Right lobe of liver (tissue), 6 donors: ENCODE measurements at regions not wholly inside any gene's neighbourhood (a gene's known extent, or its start where the extent isn't known, plus 50 kb on each side); places are given as distances from the start of the nearest gene placed in this dataset.

ENCODE experiments used
- ATAC-seq, 4 donors: fragments of 200-7000 bp; cut with Tn5 transposase; one replicate each; pipeline ENCODE4 v1.9.1; 2020; ENCODE audit warnings: mild to moderate bottlenecking in 4 of 4, moderate library complexity in 4 of 4
- DNase-seq, 3 donors: peaks; one replicate each; pipeline ENCODE4 v3.0.0-alpha.2; 2020
- H3K27ac ChIP-seq, 3 donors: fragments of 200-600 bp; one replicate each; pipeline ENCODE4 v1.8.0; 2022
- H3K27me3 ChIP-seq, 2 donors: fragments of 200-600 bp; one replicate each; pipeline ENCODE4 v1.8.0; 2022
- H3K36me3 ChIP-seq, 4 donors: fragments of 200-600 bp; sonication (generic) in 1 of 4; one replicate each; pipeline versions ENCODE4 v1.5.1 to v1.8.0; 2017 to 2022; ENCODE audit warnings: control low read depth in 1 of 4
- H3K4me1 ChIP-seq, 4 donors: fragments of 200-600 bp; sonication (generic) in 1 of 4; one replicate each; pipeline versions ENCODE4 v1.5.1 to v1.8.0; 2017 to 2022; ENCODE audit warnings: control low read depth in 1 of 4
- H3K4me3 ChIP-seq, 3 donors: fragments of 200-600 bp; one replicate each; pipeline ENCODE4 v1.8.0; 2022
- H3K9me3 ChIP-seq, 4 donors: fragments of 200-600 bp; sonication (generic) in 1 of 4; one replicate each; pipeline versions ENCODE4 v1.5.1 to v1.8.0; 2017 to 2022; ENCODE audit warnings: control low read depth in 1 of 4
- POLR2A ChIP-seq: fragments of 450-650 bp; IDR thresholded peaks from one replicate; pipeline ENCODE4 v1.6.1; 2017; ENCODE audit warnings: antibody characterized with exemption, mild to moderate bottlenecking
- WGBS: methylation state at CpG from one replicate; pipeline ENCODE4 v1.1.6; 2018; ENCODE audit warnings: low coverage, low lambda C conversion rate; ENCODE audit not compliant: insufficient coverage; ENCODE audit errors: missing lambda C conversion rate; 5-methylcytosine and 5-hydroxymethylcytosine counted together
- intact Hi-C, 2 donors: fragments of 100-400 bp; cut with DNase I; formaldehyde crosslinking; loops; one replicate each; pipeline versions ENCODE4 v1.11.2 to v1.14.1; 2022
- TF ChIP-seq, protein P1 (sequence below), 4 donors: fragments of 200-600 bp in 3 of 4; fragments of 450-650 bp in 1 of 4; IDR thresholded peaks; one replicate each; pipeline versions ENCODE4 v1.5.1 to v1.8.0; 2016 to 2022; ENCODE audit warnings: antibody characterized with exemption in 4 of 4, mild to moderate bottlenecking in 2 of 4
- donor health status: DM: no; HTN: yes; CAD: no.
- donor health status: DM: no; HTN: no; CAD: no.
- donor health status: DM: no; HTN: no; CAD: no.
- donor health status: DM: no; HTN: yes; CAD: no.
- donor health status: DM: no; HTN: yes; CAD: no.

DNA sequence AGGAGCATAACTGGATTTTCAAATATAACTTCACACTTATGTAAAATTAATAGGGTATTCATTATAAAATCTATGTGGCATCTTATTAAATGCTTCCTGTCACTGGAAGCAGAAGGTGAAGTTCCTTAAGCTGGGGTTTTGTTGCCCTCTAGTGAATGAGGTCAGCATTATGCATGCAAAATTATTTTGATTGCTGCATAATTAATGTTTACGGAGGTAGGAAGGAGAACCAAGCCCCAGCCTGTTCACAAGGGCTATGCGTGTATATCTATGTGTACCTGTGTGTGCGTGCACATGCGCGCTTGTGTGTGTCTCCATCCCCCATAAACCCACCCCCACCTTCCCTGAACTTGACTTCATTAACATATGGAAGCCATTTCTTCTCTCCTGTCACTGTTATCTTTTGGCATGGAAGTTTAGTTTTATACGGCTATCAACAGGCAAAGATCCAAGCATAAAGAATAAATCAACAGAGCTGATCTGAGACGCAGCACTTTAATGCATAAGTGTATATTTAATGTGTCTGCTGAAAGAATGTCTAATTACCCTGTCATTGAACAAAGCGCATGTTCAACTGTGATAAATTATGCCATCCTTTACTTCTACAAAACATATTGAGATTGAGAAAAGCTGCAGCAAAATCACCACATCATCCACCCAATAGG, 90.2 kb upstream of the CDH4 start:
- TF ChIP-seq POLR2A, result no peak
- TF ChIP-seq, protein P1, sequence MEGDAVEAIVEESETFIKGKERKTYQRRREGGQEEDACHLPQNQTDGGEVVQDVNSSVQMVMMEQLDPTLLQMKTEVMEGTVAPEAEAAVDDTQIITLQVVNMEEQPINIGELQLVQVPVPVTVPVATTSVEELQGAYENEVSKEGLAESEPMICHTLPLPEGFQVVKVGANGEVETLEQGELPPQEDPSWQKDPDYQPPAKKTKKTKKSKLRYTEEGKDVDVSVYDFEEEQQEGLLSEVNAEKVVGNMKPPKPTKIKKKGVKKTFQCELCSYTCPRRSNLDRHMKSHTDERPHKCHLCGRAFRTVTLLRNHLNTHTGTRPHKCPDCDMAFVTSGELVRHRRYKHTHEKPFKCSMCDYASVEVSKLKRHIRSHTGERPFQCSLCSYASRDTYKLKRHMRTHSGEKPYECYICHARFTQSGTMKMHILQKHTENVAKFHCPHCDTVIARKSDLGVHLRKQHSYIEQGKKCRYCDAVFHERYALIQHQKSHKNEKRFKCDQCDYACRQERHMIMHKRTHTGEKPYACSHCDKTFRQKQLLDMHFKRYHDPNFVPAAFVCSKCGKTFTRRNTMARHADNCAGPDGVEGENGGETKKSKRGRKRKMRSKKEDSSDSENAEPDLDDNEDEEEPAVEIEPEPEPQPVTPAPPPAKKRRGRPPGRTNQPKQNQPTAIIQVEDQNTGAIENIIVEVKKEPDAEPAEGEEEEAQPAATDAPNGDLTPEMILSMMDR (IDR thresholded peaks at IDR 0.05), result no peak
- DNase-seq (no peak), ATAC-seq (no peak)
- intact Hi-C loops, result no loop called here
- no peaks in the 10 kb centered on the region for H3K4me1 ChIP-seq
- H3K9me3 ChIP-seq, result no peaks in the 10 kb centered on the region
- H3K36me3 ChIP-seq, result no peaks in the 10 kb centered on the region
- no peaks in the 10 kb centered on the region for H3K27me3 ChIP-seq
- no peak overlapping the region for H3K4me3 ChIP-seq
- 67% methylated on average over 5 of the region's 8 CpGs for WGBS
- H3K27ac ChIP-seq, result no peak overlapping the region

DNA sequence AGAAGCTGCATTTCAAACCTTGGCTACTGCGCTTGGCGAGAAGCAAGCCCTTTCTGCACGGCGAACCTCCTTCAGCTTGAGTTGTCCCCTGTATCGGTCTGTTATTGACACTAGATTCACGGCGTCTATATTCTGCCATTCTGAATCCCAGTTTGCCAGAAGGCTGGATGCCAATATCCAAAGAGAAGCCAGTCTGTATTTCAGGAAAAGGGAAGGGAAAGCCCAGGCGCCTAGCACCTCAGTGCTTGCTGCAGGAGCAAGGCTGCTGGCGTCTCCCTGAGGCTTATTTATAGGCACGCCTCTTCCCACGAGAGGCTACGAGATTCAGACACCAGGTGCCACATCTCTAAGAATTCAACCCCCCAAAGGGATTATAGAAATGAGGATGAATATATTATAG, 89.6 kb upstream of the CDH4 start:
- intact Hi-C loops, result no loop called here
- no peak overlapping the region for H3K4me3 ChIP-seq
- H3K27me3 ChIP-seq, result no peaks in the 10 kb centered on the region
- no peaks in the 10 kb centered on the region for H3K9me3 ChIP-seq
- DNase-seq (no peak), ATAC-seq (no peak)
- H3K4me1 ChIP-seq, result no peaks in the 10 kb centered on the region
- 52% methylated on average over 7 of the region's 12 CpGs for WGBS
- H3K36me3 ChIP-seq, result no peaks in the 10 kb centered on the region
- TF ChIP-seq, protein P1 (IDR thresholded peaks at IDR 0.05), result no peak
- TF ChIP-seq POLR2A, result no peak
- no peak overlapping the region for H3K27ac ChIP-seq

DNA sequence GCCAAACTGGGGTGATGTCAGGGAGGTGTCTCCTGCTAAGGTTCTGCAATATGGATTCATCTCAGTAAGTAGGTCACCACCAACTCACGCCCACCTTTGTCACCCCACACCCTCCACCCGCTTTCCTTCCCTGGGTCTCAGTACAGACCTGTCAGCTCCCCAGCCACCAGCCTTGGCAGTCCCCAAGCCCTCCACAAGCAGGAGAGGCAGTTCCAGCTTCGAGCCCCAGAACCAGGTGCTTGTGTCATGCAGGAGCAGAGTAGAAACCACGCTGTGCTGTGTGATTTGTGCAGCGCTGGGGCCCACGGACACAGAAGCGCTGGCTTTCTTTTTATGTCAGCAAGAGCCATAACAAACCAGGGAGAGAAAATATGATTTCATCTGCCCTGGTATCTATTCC, 89.0 kb upstream of the CDH4 start:
- intact Hi-C loops, result no loop called here
- no peak overlapping the region for H3K4me3 ChIP-seq
- 78% methylated on average over 5 of the region's 7 CpGs for WGBS
- no peaks in the 10 kb centered on the region for H3K9me3 ChIP-seq
- no peaks in the 10 kb centered on the region for H3K4me1 ChIP-seq
- TF ChIP-seq, protein P1 (IDR thresholded peaks at IDR 0.05), result no peak
- no peak for TF ChIP-seq POLR2A
- H3K27ac ChIP-seq, result no peak overlapping the region
- no peak for ATAC-seq
- H3K36me3 ChIP-seq, result no peaks in the 10 kb centered on the region
- no peak for DNase-seq
- H3K27me3 ChIP-seq, result no peaks in the 10 kb centered on the region

DNA sequence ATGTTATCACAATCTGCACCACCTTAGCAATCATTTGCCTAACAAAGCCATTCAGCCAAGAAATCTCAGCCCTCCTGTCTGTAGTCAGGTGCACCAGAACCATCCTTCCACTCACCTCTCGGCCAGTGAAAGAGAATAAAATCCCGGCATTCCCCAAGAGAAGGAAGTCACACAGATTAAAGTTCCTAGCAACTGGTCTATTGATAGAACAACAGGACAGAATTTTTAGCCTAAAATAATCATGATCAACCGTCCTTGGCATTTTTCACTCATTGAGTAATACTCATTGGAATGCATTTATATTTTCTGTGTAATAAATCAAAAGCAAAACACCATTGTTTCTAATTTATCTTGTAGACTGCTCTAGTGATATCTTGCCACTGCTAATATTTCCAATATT, 85.7 kb upstream of the CDH4 start:
- TF ChIP-seq POLR2A, result no peak
- TF ChIP-seq, protein P1 (IDR thresholded peaks at IDR 0.05), result no peak
- H3K27me3 ChIP-seq, result no peaks in the 10 kb centered on the region
- intact Hi-C loops, result no loop called here

DNA sequence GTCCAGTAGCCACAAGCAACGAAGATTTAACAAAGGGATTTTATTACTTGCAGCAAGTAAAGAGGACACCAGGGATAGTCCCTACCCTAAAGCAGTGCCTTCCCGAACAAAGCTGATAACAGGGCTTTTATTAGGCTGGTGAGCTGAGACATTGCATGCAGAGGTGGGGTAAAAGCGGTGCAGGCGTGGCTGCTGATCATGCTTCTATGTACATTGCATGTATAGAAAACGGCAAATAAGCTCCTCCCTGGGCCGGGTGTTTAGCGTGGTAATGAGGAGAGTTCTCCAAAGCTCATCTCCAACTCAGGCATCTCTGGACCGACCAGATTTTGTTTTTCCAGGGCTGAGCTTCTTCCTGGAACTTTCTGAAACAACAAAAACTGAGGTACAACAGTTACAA, 83.5 kb upstream of the CDH4 start:
- H3K36me3 ChIP-seq, result no peaks in the 10 kb centered on the region
- no peak overlapping the region for H3K4me3 ChIP-seq
- H3K9me3 ChIP-seq, result no peaks in the 10 kb centered on the region
- H3K27me3 ChIP-seq, result no peaks in the 10 kb centered on the region
- H3K27ac ChIP-seq, result no peak overlapping the region
- no peaks in the 10 kb centered on the region for H3K4me1 ChIP-seq
- intact Hi-C loops, result no loop called here
- no peak for ATAC-seq
- no peak for DNase-seq
- TF ChIP-seq, protein P1 (IDR thresholded peaks at IDR 0.05), result no peak
- TF ChIP-seq POLR2A, result no peak
- WGBS, result 50% methylated on average over 7 of the region's 8 CpGs

More for the DNA sequence above, 85.7 kb upstream of the CDH4 start:
- H3K9me3 ChIP-seq, result no peaks in the 10 kb centered on the region
- no peak for ATAC-seq
- no peaks in the 10 kb centered on the region for H3K36me3 ChIP-seq
- H3K4me3 ChIP-seq, result no peak overlapping the region
- no peak overlapping the region for H3K27ac ChIP-seq
- no peak for DNase-seq
- WGBS, result 39% methylated on average over 3 of the region's 3 CpGs
- H3K4me1 ChIP-seq, result no peaks in the 10 kb centered on the region
